SK-N-DZ (cell line): ENCODE measurements at regions not wholly inside any gene's neighbourhood (a gene's known extent, or its start where the extent isn't known, plus 50 kb on each side); places are given as distances from the start of the nearest gene placed in this dataset.

Source experiments
- DNase-seq: peaks from one replicate; pipeline ENCODE4 v3.0.0-alpha.2; 2015; ENCODE audit warnings: low spot score

DNA sequence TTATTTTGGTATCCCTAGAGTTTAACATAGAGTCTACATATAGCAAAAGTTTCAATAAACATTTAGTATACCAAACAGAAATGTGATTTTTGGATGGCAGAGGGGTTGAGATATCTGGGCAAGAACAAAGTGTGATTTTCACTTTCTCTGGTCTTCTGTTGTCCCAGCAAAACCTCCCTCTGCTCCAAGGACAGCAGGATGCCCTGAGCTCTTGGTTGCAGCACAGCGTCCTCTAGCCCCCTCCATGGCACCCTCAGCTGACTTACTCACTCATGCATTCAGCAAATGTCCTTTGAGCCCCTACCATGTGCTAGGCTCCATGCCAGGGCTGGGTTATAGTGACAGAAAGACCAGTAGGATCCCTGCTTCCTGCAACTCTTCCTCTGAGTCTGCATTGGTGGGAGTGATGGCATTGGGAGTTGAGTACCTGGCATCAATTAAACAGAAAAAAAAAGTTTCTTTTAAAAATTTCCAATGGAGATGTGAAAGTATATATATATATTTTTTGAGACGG, 104.8 kb upstream of the UBL3 start:
- no peak for DNase-seq

DNA sequence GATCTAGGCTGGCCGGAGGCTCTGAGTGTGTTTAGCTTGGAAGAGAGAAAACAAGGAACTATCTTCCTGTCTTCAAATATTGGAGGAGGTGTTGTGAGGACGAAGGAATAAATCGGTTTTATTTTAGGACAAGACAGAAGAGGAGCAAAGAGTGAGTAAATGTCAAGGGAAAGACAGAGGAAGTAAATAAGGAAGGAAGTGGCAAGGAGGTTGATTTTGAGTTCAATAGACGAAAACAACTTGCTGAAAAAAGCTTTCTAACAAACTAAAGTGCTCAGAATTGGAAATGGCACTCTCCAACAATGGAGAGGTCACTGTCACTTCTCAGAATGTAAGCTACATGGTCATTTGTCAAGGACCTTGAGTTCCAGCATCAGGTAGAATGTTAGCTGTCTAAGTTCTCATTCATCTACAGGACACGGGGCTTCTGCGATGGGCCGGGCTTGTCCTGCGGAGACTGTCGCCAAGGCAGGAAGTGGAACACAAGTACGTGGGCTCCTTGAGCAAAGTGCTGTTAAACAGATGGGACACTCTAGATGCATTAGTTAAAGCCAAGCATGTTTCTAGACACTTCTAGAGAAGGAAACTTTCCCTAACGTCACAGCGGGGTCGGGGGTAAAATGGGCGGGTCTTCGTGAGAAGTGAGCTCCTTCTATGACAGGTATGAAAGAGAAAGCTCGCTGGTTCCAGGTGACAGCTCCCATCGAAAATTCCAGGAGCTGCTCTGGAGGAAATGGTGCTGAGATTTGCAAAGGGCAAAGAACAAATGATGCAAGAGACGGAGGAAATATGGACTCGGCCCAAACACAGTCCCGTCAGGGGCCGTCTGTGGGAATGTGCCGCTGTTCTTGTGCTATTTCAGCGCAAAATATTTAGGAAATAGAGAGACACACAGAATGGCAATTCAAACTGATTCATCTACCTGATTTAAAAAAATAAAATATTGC, 103.9 kb upstream of the UBL3 start:
- DNase-seq: no peak

DNA sequence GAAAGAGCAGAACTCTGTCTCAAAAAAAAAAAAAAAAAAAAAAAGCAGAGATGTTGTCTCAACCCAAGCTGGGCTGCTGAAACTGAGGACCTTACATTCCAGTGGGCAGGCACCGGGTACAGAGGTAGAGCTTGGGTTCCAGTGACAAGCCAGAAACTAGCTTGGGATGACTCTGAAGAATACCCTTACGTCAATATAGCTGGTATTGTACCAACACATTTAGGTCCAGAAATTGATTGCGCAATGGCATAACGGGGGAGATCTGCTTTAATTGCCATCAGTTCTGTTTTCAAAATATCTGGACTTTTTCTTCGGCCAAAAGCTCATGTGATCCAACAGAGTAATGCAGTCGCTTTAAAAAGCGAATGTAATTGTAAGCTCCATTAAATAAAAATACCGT, 103.1 kb upstream of the UBL3 start:
- DNase-seq: no peak

DNA sequence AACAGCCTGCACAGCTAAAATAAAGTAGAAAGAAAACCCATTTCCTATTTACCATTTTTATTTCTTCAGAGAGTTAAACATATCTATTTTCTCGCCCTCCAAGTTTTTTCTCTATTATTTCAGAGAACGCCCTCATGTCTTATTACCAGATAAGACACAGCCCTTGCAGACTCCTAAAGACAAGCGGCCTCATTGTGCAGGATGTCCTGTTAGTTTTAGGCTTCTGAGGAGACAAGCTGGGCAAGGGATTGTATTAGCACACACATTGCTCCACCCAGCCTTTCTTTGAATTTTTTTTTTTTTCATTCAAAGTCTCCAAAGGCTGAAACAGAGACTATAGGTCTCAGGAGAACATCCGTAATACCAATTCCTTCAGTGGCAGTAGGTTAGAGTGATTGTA, 101.8 kb upstream of the UBL3 start:
- no peak for DNase-seq

DNA sequence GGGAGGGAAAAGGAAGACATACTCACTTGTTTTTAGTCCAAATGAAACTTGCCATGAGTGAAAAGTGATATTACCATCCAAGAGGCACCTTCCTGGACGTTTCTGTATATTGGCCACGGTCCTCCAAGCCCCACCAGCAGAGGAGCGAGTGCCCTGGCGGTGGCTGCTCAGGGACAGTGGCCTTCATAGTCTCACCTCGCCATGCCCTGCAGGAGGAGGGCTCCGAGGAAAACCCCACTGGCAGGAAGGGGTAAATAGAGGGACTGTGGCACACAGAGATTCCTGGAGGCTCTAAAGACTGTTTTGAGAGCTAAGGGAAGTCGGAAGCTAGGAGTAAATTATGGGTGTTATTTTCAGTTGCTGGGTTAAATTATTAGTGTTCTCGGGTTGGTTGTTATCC, 98.4 kb upstream of the UBL3 start:
- DNase-seq: no peak

DNA sequence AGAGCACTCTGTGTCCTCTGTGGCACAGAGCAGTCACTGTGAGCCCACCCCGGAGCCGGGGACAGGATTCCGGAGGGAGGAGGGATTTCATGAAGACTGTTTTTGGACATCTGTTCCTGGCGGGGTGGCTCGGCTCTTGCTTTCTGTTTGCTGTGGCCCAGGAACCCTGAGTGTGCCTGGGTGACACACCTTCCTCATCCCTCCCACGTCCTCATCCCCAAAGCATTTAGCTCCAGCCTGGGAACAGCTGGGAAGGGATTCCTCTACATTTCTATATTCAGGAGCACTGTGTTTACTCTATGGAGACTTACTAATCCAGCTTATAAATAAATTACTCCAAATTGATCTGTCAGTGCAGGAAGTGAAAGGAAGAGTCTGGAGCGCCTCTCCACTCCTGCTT, 97.8 kb upstream of the UBL3 start:
- no peak for DNase-seq

DNA sequence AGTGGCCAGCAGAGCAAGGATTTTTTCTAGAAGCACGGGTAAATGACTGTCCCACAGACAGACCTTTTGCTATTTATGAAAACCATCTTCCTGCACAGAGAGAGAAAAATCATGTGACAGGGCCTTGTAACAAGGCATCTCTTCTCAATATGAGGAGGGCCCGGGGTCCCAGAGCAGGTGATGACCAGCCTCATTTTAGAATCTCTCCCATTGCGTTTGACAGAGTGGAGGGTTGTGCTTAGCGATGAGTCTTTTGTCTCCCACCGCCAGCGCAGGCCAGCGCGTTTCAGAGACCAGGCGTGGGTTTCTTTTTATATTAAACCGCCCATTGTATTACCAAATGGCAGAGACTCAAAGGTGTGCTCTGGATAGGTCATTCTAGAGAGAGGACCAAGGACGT, 97.4 kb upstream of the UBL3 start:
- DNase-seq: no peak

DNA sequence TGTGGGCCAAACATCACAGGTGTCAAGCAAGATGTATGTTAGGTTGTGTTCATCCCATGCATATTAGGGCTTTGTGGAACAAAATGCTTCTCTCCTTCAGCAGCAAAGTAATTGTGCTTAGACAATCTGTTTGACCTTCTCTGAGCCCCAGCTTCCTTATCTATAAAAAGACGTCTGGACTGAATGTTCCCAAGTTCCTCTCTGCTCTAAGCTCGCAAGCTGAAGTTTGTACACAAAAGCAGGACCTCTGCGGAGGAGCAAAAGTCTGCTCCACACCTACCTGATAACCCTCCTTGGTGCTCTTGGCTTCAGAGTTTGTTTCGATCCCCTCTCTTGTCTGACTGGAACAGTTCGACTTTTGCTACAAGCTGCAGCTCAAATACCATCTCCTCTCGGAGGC, 95.7 kb upstream of the UBL3 start:
- no peak for DNase-seq

DNA sequence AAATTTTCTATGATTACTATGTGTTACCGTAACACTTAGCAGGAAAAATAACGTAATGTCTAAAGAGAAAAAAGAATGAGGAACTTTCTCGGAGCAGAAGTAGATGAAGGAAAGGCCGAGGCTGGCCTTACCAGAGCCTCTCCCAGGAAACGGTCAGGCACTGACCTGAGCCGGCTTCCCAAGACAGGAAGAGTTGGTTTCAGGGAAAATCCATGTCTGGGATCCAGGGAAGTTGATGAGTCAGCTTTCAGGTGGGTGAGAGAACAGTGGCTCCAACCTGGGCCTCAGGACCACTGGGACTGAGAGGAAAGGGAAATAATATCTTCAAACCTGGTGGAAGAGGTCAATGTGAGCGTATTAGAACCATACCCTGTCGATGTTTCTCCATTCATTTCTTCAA, 93.3 kb upstream of the UBL3 start:
- DNase-seq: no peak

DNA sequence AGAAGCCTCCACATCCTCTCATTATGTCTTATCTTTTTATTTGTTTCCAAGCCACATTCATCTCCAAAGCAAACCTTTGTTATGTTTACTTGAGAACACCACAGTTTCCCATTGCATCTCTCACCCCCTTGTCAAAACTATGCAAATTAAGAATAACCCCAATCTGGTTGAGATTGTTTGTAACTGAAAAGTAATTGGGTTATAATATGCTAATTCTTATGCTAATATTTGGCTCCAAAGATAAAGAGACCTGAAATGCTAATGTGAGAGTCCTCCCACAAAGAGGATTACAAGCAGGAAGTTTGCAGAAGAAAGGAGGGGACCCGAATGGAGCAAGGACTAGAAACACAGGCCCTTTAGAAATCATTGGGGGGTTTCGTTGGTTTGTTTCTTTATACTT, 92.9 kb upstream of the UBL3 start:
- no peak for DNase-seq

DNA sequence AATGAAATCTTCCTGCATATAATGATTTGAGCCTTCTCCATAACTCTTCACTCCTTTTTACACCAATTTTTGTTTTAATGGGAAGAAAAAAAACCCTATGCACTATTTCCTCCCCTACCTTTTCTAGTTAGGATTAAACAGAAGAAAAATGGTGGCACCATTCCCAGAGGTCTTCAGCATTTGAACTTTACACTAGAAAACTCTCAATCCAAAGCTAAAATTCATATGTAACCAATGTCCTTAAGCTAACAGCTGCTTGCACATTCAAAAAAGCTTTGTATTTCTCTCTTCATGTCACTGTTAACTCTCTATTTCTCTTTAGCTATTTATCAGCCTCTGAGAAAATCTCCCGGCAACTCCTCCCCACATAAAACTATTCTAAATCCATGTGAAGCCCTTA, 90.3 kb upstream of the UBL3 start:
- DNase-seq: no peak

DNA sequence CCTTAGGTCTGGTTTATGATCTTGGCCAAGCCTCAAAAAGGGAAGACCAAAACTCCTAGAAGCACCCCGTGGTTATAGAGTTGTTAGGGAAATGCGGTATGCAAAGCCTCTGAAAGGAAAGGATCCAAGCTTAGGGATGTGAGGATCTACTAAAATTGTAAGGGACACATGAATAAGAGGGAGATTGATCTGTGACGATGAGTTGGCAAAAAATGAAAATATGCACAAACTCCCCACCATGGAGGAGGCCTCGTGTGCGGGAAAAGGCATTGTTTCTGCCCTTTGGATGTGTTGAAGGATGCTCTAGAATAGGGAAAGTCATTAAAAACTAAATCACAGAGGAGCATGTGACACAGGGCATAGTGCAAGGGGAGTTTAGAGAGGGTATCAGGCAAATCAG, 88.7 kb upstream of the UBL3 start:
- no peak for DNase-seq

DNA sequence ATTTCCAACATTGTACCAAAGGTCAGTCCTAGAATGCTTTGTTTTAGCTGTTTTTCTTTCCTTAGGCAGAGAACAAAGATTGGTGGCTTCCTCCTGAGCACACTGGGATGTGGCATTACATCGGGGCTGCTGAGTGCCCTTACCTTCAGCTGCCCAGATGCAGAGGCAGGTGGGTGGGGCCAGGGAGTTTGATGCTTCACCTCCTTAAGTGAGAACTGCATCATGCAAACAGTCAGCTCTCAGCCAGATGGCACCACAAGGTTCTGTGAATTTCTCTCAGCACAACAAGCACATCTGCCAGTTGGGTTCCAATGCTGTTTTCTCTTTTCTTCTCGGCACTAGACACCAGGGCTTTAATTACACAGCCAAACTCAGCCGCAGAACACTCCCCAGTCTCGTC, 87.4 kb upstream of the UBL3 start:
- no peak for DNase-seq

DNA sequence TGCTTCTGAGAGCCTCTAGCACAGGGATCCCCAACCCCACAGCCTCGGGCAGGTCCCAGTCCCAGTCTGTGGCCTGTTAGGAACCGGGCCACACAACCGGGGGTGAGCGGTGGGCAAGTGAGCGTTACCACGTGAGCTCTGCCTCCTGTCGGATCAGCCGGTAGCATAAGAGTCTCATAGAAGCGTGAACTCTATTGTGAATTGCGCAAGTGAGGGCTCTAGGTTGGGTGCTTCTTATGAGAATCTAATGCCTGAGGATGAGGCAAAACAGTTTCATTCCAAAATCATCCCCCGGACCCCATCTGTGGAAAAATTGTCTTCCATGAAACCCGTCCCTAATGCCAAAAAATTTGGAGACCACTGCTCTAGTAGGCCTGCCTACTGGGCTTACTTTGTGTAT, 87.0 kb upstream of the UBL3 start:
- DNase-seq: no peak

DNA sequence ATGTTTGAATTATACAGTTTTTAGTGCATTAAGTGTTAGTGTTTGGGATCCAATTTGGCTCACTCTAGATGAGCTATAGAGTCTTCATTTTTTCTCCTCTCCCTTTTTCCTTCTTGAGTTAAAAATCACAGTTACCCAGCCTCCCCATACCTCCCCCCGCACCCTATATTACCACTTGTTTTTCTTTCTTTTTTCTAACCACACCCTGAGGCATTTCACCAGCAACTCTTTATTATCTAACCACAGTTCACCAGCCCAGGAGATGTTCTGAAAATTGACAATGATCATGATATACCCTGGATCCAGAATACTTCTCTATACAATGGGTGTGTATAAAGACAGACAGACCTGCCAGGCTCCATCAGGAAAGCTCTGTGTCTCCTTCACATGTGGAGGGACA, 86.5 kb upstream of the UBL3 start:
- DNase-seq: no peak

DNA sequence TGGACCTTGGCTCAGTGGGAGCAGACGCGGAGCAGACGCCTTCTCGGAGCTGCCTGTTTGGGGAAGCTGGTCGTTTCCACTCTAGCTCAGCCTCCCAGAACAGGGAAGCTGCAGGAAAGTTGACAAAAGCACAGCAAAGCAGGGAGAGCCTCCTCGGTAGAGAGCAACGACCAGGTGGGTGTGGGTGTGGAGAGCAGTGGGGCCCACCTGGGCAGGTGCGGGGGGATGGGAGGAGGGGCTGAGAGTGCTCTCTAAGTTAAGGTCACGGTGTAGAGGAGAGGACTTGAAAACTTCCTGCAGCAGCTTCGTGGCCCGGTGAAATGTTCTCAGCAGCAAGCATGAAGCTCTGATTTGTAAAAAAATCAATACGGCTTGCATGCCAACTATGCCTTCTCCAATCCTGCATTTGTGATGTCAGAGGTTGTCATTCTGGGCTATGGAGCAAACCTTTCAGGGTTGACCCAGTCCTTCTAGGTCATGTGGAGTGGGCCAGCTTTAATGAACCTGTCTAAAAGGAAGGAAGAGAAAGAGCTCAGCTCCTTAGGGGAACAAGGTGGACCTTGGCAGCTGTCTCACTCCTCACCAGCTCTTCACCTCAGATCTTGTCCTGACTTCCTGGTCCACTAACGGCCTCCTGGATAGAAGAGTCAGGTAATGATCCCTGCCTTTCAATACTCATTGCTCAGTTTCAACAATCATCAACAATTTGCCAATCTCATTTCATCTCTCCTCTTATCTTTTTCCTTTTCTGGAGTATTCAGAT, 85.8 kb upstream of the UBL3 start:
- DNase-seq: no peak

DNA sequence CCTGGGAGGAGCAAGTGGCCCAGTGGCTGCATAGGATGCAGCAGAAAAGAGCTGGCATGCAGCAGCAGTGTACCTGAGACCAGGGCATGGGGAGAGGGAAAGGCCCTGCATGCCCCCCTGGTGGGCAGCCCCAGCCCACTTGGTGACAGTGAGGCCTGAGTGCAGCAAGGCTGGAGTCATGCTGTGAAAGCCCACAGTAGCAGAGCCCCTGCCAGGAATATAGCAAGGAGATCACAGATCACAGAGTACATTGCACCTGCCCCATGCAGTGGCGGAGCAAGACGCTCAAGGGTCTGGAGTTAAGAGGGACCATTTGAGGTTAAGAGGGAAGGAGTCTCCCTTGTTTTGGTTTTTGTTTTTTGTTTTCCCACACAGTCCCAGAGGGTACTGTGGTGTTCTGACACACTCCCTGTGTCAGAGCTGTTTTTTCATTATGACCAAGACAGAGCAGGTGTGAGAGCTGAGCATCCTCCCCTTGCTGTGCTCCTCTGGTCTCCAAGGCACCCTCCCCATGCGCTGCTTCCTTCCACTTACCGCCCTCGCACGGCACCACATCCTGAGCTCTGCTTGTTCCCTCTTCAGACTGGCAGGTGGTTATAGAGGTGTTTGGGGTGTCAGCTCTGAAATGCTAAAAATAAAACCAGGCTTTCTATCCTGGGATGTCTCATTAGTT, 85.0 kb upstream of the UBL3 start:
- DNase-seq: no peak

DNA sequence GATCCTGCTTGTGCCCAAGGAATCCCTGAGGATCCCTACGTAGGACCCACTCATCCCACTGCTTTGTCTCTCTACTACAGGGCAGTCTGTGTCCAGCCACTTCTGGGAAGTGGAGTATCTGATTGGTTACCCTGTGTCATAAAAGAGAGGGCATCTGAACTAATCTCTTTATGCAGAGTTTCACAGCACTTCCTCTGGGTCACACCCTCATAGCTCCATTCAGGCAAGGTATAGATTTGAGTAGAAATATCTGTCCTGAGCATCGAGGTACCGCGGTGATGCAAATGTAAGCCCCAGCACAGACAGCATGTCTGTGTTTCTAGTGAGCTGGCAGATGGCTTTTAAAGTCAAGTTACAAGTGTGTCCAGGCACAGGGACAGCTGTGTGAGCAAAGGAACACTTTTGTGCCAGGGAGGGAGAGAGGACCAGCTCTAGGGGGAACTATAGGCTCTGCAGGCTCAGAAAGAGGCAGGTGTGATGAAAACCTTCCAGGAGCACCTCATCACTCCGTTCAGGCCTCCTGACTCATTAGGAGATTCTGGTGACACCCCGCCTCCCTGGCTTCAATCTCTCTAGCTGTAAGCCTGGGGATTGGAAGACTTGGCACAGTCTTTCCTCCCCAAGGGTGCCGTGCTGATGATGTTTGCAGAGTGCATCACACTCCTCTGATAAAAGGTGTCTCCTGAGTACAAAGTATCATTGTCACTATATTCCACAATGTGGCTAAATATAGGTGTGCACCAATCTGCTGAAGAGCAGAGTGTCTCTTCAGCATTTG, 84.3 kb upstream of the UBL3 start:
- no peak for DNase-seq

DNA sequence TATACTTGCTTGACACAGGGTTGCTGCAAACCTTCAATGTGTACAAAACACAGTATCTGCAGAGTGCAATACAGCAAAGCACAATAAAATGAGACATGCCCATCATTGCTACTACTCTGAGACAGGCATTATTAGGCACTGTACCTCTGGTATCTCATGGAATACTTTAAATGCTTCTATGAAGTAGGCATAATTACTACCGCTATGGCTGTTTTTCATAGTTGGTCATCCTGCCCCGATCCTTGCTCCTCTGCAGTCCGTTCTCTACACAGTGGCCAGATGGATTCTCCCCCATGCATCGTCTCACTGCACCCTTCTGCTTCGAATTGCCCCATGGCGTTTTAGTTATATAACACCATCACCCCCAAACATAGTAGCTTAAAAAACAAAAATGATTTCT, 83.0 kb upstream of the UBL3 start:
- DNase-seq: no peak

DNA sequence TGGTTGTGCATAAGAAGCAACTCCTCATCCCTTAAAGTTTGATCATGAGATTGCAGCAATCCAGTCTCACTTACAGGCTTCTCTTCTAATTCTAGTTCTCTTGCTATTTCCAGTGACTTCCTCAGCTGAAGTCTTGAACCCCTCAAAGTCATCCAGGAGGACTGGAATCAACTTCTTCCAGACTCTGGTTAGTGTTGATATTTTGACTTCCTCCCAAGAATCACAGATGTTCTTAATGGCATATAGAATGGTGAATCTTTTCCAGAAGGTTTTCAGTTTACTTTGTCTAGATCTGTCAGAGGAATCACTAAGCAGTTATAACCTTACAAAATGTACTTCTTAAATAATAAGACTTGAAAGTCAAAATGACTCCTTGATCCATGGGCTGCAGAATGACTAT, 81.3 kb upstream of the UBL3 start:
- no peak for DNase-seq

DNA sequence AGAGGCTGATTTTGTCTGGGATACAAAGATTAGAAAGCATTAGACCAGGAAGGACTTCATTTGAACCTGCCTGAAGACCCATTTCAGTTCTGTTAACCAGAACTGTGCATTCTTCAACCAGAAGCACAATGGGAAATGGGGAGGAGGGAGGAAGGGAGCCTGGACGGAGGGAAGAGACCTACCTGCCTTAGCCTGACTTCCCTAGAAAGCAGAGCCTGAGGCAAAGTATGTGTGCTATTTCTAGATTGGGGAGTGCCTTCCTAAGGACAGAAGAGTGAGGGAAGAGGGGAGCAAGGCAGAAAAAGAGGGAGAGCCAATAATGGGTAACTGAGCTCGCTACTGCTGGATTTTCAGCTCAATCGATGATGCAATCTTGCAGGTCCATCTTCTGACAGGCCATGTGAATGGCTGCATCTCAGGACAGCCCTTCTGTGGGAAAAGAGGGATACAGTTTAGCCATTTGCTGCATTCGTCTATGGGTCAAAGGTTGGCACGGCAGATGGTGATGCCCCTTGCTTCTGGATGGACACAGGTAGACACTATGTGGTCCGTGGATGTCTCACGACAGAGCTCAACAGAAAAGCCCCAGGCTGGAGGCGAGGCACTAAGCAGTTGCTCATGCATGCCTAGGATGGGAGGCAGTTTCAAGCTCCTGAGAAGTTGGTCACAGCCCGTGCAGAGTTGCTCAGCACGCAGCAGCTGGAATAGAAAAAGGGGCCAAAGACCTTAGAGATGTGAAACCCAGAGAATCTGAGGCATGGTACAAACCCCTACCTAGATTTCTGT, 78.8 kb upstream of the UBL3 start:
- no peak for DNase-seq
